Stimulated activated CD8-positive, alpha-beta memory T cell treated with anti-CD3 and anti-CD28 coated beads, Interleukin-12 subunit alpha, Interleukin-12 subunit beta, amount 100 ng/mL, for 1 hour (primary cell): ENCODE measurements at regions not wholly inside any gene's neighbourhood (a gene's known extent, or its start where the extent isn't known, plus 50 kb on each side); places are given as distances from the start of the nearest gene placed in this dataset.

ENCODE experiments used
- DNase-seq: peaks from one replicate; pipeline ENCODE4 v3.0.0-alpha.2; 2020; ENCODE audit warnings: low read depth

DNA sequence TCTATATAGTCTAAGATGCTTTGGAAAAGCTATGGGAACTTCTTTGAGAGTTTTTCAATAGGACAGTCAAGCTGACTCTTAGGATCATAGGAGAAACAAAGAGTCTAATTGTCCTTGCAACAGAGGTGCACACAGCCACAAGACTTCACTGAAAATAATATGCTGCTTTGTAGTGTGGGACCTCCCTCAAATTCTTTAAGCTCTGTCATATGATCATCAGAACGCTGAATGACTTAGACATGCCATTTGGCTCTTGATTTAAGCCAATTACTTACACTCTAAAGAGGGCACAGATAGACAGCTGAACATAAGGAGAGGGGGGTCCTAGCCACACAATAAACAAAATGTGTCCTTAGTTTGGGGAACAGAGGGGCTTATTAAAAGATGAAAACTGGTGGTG lies 818.7 kb upstream of the GJE1 start:
- DNase-seq, result no peak

DNA sequence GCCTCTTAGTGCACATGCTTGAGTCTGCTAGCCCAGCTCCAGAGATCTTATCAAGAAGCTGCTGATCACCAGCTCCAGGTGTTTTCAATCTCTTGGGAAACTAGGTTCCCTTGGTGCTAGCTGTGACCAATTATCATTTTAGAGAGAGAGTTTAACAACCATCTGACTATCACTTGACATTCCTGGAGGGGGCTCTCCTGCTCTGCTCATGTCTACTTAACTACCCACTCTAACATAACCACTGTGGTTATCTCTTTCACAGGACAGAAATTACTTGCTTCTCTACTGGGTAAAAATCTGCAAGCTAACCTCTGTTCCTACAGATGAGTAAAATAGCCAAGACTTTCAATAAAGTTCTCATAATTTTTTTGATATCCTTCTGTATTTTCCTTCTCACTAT lies 823.4 kb upstream of the GJE1 start:
- DNase-seq, result no peak

DNA sequence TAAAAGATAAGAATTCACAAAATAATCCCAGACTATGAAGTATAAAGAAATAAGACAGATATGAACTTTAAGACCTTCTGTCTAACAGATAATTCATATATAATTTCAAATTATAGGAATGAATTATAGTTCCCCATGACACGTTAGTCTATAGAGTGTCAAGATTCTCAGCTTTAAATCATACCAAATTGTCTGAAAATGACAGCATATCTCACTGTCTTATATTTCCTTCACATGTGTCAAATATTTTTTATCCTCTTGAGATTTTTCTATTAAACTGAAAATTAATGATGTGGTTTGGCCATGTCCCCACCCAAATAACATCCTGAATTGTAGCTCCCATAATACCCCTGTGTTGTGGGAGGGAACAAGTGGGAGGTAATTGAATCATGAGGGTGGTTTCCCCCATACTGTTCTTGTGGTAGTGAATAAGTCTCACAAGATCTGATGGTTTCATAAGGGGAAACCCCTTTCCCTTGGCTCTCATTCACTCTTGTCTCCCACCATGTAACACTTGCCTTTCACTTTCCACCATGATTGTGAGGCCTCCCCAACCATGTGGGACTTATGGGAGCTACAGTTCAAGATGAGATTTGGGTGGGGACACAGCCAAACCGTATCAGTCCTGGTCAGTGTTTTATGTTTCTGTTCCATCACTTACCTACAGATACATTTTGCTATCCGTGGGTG lies 825.3 kb upstream of the GJE1 start:
- no peak for DNase-seq

DNA sequence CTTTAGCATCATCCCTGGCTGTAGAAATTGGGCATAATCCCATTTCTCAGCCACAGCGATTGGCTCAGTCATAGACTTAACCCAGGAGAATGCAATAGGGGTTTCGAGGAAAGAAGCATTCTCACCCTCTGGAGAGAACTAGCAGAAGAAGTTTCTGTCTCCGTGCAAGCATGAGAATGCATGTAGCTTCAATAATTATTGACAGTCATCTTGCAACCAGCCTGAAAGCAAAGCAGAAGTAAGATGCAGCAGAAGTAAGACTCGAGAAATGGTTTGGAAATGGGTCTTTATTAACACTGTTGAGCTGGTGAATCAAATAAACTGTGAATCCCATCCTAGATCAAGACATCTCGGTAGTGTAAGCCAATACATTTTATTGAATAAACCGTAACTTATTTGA lies 828.8 kb upstream of the GJE1 start:
- DNase-seq, result no peak

DNA sequence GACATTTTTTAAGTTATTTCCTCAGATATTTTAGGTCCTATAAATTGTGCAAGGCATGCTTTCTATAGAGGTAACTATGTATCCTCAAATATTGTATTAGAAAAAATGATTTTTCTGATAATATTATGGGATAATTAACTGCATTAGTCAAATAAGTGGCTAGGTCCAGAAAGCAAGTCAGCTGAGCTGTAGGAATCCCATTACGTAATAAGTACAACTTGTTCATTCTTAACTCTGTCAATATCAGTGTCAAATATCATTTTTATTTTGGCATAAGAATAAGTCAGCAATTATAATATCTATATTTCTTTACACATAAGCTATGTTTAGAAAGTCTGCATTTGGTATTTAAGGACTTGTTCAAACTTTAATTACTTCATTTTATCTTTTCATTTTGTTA lies 830.9 kb upstream of the GJE1 start:
- DNase-seq, result no peak

DNA sequence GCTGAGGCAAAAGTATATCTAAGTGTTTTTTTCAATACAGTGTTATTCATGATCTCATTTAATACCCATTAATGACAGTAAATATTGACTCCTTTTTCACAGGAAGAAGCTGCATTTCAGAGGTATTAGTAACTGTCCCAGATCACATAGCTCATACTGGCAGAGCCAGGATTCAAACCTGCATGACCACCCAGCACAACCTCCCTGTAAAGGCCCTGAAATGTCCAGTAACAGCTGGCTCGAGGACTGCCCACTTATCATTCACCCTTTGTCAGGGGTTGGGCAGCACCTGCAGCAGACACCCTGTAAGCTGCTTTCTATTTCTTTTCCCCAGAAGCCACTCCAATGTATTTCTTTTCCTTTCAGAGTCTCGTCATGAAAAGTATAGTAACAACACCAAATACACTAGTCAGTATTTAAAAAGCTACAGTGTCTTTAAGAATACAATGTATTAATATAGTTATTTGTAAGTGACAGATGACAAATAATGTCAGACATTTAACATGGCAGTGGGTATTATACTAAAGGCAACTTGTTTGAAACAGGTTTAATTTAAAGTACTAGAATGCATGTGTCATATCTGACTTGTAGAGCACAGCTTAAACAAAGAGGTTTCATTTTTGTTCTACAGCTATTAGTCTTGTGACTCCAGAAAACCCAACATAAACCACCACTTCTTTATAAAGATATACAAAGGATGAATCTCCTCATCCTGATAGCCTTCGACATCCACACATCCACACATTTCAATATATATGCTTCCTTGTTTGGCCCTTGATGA lies 841.6 kb upstream of the GJE1 start:
- DNase-seq, result no peak

DNA sequence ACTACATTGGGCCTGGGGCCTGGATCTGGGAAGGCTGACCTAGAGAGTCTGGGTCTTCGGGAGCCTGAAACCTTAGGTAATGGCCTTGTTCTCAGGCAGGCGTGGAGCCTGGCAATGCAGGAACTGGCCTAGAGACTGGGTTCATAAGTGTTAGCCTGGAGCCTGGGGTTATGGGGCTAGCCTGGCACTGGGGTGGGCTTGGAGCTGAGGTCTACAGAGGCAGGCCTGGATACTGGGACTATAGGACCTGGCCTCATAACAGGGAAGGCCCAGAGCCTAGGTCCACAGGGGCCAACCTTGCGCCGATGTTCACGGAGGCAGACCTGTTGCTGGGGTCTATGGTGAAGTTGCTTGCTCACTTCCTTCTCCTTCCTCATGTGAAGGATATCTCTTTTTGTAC lies 843.8 kb upstream of the GJE1 start:
- no peak for DNase-seq

DNA sequence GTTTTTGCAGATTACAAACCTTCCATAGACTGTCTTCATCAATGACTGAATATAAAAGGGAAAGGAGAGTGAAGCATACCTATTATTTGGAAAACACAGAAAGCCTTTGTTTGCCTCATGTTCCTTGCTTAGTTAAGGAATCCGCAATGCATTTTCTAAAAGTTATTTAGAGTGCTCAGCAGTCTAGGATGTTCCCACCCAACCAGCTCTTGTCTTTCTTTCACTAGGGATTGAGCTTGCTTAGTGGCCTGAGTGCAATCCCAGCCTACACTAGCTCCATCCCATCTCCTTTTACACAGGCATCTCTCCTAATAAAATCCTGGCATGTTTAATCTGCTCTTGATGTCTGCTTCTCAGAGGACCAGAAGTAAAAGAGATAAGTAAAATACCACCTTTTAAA lies 850.5 kb upstream of the GJE1 start:
- DNase-seq, result no peak

DNA sequence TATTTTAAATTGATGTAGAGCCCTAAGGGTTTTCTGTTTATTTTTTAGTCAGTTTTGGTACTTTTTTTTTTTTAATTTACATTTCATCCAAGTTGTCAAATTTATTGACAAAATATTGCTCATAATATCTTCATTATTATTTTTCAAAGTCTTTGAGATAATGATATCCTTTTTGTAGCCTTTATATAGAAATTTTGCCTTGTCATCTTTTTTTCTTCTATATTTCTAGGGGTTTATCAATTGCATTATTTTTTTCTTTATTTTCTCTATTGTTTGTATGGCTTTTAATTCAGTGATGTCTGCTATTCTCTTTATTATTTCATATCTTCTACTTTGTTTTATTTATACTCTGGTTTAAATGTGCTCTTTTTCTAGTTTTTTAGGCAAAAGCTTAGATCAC lies 863.0 kb upstream of the GJE1 start:
- no peak for DNase-seq

DNA sequence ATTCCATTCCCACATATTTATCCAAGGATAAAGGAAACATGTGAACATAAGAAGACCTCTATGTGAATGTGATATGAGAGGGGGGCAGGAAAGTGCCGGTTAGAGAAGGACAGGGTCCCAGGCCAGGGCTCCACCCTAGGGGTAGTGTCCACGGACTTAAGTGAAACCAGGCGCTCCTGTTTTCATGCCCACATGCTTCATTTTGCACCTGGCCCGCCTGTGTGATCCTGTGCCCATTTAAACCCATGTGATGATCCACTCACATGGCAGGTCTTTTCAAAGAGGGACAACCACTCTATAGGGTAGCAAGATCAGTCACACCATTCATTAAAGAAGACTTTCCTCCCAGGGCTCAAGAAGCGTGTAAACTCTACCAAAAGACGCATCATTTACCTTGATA lies 865.3 kb upstream of the GJE1 start:
- no peak for DNase-seq

DNA sequence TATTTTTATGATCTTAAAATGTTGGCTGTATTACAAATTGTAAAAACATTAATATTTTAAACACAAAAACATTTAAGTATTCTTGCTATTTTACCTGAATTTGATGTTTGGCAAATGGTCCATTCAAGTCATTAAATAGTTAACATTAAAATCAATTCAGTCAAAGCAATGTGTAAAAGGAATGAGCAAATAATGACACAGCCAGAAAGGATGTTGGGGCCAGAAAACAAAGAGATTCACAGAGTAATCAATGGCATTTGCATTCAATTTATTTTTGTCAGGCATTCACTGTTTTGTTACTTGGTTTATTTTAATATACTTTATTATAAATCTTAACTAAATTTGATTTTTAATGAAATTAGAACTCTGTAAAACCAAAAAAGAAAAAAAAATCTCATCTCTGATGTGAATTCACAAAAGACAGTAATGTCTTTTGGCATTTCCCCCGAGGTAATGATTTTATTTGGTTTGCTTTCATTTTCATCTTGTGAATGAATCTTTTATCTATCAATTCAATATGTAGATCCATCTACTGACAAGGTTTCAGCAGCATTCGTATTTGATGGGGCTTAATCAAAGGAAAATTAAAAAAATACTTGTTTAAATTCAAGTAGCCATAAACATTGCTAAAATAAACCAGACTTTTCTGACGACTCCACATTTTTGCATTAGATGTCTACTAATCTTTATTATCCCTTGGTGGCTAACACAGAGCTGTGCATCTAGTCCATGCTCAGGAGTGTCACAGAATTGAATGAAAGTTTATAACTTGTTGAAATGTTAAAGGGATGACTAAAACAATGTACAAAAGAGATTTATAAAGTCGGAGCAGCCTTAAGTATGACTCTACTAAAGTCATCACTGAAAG lies 866.7 kb upstream of the GJE1 start:
- no peak for DNase-seq

DNA sequence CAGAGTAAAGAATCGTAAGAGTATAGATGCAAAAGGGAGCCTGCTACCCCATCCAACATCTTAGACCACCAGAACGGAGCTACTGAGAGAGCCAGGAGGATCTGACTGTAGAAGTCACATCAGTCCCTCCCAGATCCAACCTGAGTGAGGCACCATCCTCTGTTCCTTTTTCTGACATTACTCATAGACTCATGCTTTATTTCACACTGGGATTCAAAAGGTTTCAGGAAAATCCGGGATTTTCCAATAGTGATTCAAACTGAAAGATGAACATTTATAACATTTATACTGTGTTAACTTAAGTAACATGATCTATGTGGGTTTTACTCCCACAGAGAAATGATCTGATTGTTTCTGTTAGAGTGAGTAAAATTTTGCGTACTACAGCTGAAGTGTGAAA lies 868.6 kb upstream of the GJE1 start:
- DNase-seq, result no peak

DNA sequence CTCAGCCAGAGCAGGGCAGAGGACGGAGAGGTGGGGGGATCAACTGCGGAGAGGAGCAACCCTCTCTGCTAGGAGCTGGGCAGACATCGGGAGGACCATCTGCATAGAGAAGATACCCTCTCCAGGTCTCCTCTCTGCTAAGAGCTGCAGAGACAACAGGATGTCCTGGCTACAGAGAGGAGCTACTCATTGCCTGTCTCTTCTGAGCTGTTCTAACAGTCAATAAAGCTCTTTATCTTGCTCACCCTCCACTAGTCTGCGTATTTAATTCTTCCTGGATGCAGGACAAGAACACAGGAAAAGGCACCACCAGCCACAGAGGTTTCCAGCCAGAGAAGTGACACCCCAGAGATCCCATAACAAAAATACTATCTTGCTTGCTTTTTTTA lies 871.1 kb upstream of the GJE1 start:
- no peak for DNase-seq

DNA sequence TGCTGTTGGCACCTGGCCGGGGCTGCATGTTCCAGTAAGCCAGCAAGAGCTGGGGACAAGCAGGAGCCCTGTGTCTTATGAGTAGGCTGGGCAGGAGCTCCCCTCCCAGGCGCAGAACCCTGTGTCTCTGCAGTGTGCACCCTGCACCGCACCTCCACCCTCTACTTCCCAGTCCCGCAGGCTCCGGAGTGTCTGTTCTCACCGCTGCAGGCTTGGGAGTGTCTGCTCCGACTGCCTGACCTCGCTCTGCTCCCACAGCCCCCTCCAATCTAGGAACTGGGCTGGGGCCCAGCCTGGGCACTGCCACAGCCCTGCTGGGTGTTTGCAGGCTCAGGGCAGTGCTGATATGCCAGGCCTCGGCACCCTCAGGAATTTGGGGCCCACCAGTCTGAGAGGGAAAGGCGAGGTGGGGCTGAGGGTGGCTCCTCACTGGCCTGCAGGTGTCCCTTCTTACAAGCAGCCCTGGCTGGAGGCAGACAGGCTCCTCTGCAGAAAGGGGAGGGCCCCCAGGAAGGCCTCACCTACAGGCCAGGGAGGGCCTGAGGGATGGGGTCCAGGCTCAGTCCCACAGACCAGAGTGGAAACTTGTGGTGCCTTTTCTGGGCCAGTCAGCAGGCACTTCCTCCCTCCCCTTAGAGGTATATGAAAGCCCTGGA lies 871.6 kb upstream of the GJE1 start:
- DNase-seq, result no peak

DNA sequence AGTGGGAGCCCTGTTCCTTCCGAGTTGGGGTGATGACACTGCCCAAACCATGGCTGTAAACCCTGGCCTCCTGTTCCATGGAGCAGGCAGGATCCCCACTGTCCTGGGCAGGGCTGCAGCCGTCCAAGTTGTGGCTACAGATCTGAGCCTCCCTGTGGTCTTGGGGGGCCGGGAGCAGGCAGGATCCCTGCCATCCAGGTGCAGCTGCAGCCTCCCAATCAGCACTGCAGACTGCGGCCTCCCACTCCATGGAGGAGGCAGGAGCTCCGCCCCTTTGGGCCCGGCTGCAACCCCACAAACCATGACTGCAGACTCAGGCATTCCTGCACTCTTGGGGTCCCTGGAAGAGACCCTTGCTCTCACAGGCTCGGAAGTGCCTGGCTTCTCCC lies 872.1 kb upstream of the GJE1 start:
- no peak for DNase-seq

DNA sequence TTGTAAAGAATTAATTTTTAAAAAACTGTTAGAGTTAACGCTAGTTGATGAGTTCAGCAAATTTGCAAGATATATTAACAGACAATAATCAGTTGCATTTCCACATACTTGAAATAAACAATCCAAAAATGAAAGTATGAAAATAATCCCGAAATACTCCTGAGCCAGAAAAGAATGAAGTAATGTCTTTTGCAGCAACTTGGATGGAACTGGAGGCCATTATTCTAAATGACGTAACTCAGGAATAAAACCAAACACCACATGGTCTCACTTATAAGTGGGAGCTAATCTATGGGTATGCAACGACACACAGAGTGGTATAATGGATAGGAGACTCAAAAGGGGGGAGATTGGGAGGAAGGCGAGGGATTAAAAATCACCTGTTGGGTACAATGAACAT lies 872.9 kb upstream of the GJE1 start:
- no peak for DNase-seq

DNA sequence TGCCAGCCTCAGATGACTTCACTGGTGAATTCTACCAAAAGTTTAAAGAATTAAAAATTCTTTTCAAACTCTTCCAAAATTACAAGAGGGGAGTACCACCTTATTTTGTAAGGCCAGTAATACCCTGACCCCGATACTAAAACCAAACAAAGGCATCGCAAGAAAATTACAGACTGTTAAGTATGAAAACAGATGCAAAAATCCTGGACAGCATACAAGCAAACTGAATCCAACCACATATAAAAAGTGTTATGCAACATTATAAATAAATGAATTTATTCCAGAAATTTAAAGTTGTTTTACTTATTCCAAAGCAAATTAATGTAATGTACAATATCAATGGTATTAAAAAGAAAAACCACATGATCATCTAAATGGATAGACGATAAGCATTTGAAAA lies 873.6 kb upstream of the GJE1 start:
- no peak for DNase-seq

DNA sequence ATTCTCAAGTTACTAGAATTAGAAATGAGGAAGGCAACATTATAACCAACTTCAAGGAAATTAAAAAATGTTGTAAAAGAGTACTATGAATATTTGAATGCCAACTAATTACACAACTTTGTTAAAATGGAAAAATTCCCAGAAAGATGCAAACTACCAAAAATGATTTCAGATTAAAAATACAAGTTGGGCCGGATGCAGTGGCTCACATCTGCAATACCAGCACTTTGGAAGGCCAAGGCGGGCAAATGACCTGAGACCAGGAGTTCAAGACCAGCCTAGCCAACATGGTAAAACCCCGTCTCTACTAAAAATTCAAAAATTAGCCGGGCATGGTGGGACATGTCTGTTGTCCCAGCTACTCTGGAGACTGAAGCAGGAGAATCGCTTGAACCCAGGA lies 874.2 kb upstream of the GJE1 start:
- no peak for DNase-seq

DNA sequence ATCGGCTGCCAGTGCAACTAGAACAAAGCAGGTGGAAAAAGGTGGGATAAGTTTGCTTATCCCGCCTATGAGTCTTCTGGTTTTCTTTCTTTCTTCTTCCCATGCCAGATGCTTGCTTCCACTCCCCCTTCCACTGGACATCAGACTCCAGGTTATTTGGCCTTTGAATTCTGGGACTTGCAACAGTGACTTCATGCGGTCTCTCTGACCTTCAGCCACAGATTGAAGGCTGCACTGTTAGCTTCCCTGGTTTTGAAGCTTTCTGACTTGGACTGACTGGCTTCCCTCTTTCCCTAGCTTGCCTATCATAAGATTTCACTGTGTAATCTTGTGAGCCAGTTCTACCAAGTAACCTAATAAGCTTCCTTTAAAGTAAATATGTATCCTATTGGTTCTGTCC lies 878.4 kb upstream of the GJE1 start:
- no peak for DNase-seq

DNA sequence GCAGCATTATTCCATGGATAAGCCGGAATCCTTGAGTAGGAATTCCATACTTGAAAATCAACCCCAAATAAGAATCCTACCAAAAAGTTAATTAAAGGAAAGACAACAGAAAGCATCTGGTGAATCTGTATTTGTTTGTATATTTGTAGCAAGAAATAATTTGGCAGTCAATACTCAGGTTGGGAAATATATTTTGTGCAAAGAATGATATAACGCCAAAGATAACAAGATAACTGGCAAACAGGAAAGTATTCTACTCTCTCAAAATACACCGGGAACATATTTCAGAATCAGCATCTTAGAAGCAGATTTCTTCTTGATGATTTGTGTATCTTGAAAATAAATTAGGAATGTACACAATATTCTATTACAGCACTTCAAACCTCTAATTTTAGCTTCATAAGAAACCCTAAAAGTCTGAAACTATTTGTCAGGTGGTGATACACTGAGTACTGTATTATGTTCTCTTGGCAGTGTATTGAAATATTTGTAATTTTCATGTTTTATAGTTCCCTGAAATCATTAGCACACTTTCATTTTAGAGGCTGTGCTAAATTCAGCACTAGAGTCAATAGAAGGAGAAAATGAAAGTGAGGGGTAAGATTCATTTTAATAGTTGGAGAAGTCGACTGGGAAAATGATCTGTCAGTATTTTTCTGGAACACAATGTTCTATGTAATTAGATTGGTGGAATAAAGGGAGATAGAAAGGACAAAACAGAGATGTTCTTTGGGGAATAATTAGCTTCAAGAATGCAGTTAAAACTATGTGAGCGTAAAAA lies 879.7 kb upstream of the GJE1 start:
- no peak for DNase-seq

DNA sequence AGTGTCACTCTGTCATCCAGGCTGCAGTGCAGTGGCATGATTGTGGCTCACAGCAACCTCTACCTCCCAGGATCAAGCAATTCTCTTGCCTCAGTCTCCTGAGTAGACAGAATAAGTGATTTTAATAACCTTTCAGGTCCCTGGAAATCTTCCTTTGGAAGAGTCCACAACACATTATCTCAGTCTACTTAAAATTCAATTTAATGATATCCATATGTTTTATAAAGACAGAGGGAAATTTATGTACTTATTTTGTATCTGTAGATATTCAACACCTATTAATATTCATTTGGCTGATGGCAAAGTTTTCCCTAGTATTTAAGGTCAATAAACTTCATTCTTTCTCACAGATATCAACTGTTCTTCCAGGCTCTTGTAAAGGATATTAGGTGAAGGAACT lies 881.4 kb upstream of the GJE1 start:
- no peak for DNase-seq
